ENCODE measurements at regions not wholly inside any gene's neighbourhood (a gene's known extent, or its start where the extent isn't known, plus 50 kb on each side); places are given as distances from the start of the nearest gene placed in this dataset.
"Not testable (repeated sequence)": the region's sequence is repeated elsewhere in the genome, so short reads cannot be mapped to it uniquely, and the experiment has no call there.

- H3K9me2 ChIP-seq; H3K9ac ChIP-seq; H3K4me3 ChIP-seq (ENCODE audit: low read depth in 2 of 2, low read length in 1 of 2); H3K4me1 ChIP-seq (ENCODE audit: control insufficient read depth in 1 of 2, insufficient read depth in 2 of 2, low read depth in 1 of 2, low read length in 1 of 2); H3K36me3 ChIP-seq (replicated peaks in 1 of 2; ENCODE audit: control insufficient read depth in 1 of 2, insufficient read depth in 2 of 2, low read length in 1 of 2); CTCF ChIA-PET; DNase-seq; H3K79me2 ChIP-seq (ENCODE audit: insufficient read depth); POLR2A ChIA-PET; H3K27ac ChIP-seq (ENCODE audit: low read depth in 2 of 2, low read length in 1 of 2); H2AFZ ChIP-seq (ENCODE audit: low read depth); H3K27me3 ChIP-seq (ENCODE audit: insufficient read depth); H3K9me3 ChIP-seq; H3K4me2 ChIP-seq; H3F3A ChIP-seq (replicated peaks; ENCODE audit: insufficient read depth); H4K20me1 ChIP-seq (ENCODE audit: insufficient read depth): not testable (repeated sequence)
- 15% methylated on average over 3 of the region's 4 CpGs for WGBS (ENCODE audit: low lambda C conversion rate)
These were observed 227.9 kb downstream of the POTEM start for GRCh38 chr14:19195146-19195545.

- H3K4me3 ChIP-seq (ENCODE audit: low read depth in 2 of 2, low read length in 1 of 2); H3K9ac ChIP-seq; H3K4me2 ChIP-seq; H3K27me3 ChIP-seq (ENCODE audit: insufficient read depth); H3K27ac ChIP-seq (ENCODE audit: low read depth in 2 of 2, low read length in 1 of 2); H3K9me3 ChIP-seq; H3K36me3 ChIP-seq (replicated peaks in 1 of 2; ENCODE audit: control insufficient read depth in 1 of 2, insufficient read depth in 2 of 2, low read length in 1 of 2); H4K20me1 ChIP-seq (ENCODE audit: insufficient read depth); CTCF ChIA-PET; POLR2A ChIA-PET; H3K9me2 ChIP-seq; H3K79me2 ChIP-seq (ENCODE audit: insufficient read depth); H2AFZ ChIP-seq (ENCODE audit: low read depth); H3F3A ChIP-seq (replicated peaks; ENCODE audit: insufficient read depth); H3K4me1 ChIP-seq (ENCODE audit: control insufficient read depth in 1 of 2, insufficient read depth in 2 of 2, low read depth in 1 of 2, low read length in 1 of 2); DNase-seq: not testable (repeated sequence)
- WGBS (ENCODE audit: low lambda C conversion rate) = 7% methylated on average over 4 of the region's 4 CpGs
These were observed 230.4 kb downstream of the POTEM start for GRCh38 chr14:19197488-19198234.

- H3K9ac ChIP-seq; H3K9me3 ChIP-seq; H3K4me2 ChIP-seq; H3F3A ChIP-seq (replicated peaks; ENCODE audit: insufficient read depth); H3K9me2 ChIP-seq; CTCF ChIA-PET; POLR2A ChIA-PET; H3K27ac ChIP-seq (ENCODE audit: low read depth in 2 of 2, low read length in 1 of 2); H3K27me3 ChIP-seq (ENCODE audit: insufficient read depth); H3K4me1 ChIP-seq (ENCODE audit: control insufficient read depth in 1 of 2, insufficient read depth in 2 of 2, low read depth in 1 of 2, low read length in 1 of 2); H3K79me2 ChIP-seq (ENCODE audit: insufficient read depth); H2AFZ ChIP-seq (ENCODE audit: low read depth); H3K4me3 ChIP-seq (ENCODE audit: low read depth in 2 of 2, low read length in 1 of 2); H4K20me1 ChIP-seq (ENCODE audit: insufficient read depth); H3K36me3 ChIP-seq (replicated peaks in 1 of 2; ENCODE audit: control insufficient read depth in 1 of 2, insufficient read depth in 2 of 2, low read length in 1 of 2); DNase-seq: not testable (repeated sequence)
- 0% methylated on average over 3 of the region's 3 CpGs for WGBS (ENCODE audit: low lambda C conversion rate)
These were observed 231.1 kb downstream of the POTEM start for GRCh38 chr14:19198341-19198740.

- H3K79me2 ChIP-seq (ENCODE audit: insufficient read depth) = not testable (repeated sequence)
These were observed 232.6 kb downstream of the POTEG start for GRCh38 chr14:19201394-19202052.

GRCh38 chr14:19202053-19202442 is 232.1 kb downstream of the POTEG start:
- H3K79me2 ChIP-seq (ENCODE audit: insufficient read depth); H3K9me2 ChIP-seq; H3K27ac ChIP-seq (ENCODE audit: low read depth in 2 of 2, low read length in 1 of 2); H3K9ac ChIP-seq; CTCF ChIA-PET; H3F3A ChIP-seq (replicated peaks; ENCODE audit: insufficient read depth); H3K9me3 ChIP-seq; DNase-seq; H3K36me3 ChIP-seq (replicated peaks in 1 of 2; ENCODE audit: control insufficient read depth in 1 of 2, insufficient read depth in 2 of 2, low read length in 1 of 2); H2AFZ ChIP-seq (ENCODE audit: low read depth); H3K4me1 ChIP-seq (ENCODE audit: control insufficient read depth in 1 of 2, insufficient read depth in 2 of 2, low read depth in 1 of 2, low read length in 1 of 2); H4K20me1 ChIP-seq (ENCODE audit: insufficient read depth); H3K4me2 ChIP-seq; POLR2A ChIA-PET; H3K4me3 ChIP-seq (ENCODE audit: low read depth in 2 of 2, low read length in 1 of 2); H3K27me3 ChIP-seq (ENCODE audit: insufficient read depth): not testable (repeated sequence)
- 14% methylated on average over 4 of the region's 7 CpGs for WGBS (ENCODE audit: low lambda C conversion rate)

More at GRCh38 chr14:19201394-19202052, 232.6 kb downstream of the POTEG start:
- CTCF ChIA-PET; H3K9me3 ChIP-seq; H3K4me2 ChIP-seq; H3K4me3 ChIP-seq (ENCODE audit: low read depth in 2 of 2, low read length in 1 of 2); H4K20me1 ChIP-seq (ENCODE audit: insufficient read depth); H2AFZ ChIP-seq (ENCODE audit: low read depth); H3K27me3 ChIP-seq (ENCODE audit: insufficient read depth); H3K27ac ChIP-seq (ENCODE audit: low read depth in 2 of 2, low read length in 1 of 2); H3K9ac ChIP-seq; H3K9me2 ChIP-seq; POLR2A ChIA-PET; H3F3A ChIP-seq (replicated peaks; ENCODE audit: insufficient read depth); H3K36me3 ChIP-seq (replicated peaks in 1 of 2; ENCODE audit: control insufficient read depth in 1 of 2, insufficient read depth in 2 of 2, low read length in 1 of 2); H3K4me1 ChIP-seq (ENCODE audit: control insufficient read depth in 1 of 2, insufficient read depth in 2 of 2, low read depth in 1 of 2, low read length in 1 of 2); DNase-seq: not testable (repeated sequence)
- WGBS (ENCODE audit: low lambda C conversion rate) = 13% methylated on average over 7 of the region's 8 CpGs

- CTCF ChIA-PET; H3K27me3 ChIP-seq (ENCODE audit: insufficient read depth): not testable (repeated sequence)
- WGBS (ENCODE audit: low lambda C conversion rate) = 8% methylated on average over 4 of the region's 5 CpGs
These were observed 230.7 kb downstream of the POTEG start for GRCh38 chr14:19203250-19203972.

More at GRCh38 chr14:19203250-19203972, 230.7 kb downstream of the POTEG start:
- DNase-seq; H3K9me3 ChIP-seq; H3K36me3 ChIP-seq (replicated peaks in 1 of 2; ENCODE audit: control insufficient read depth in 1 of 2, insufficient read depth in 2 of 2, low read length in 1 of 2); H3K4me1 ChIP-seq (ENCODE audit: control insufficient read depth in 1 of 2, insufficient read depth in 2 of 2, low read depth in 1 of 2, low read length in 1 of 2); H4K20me1 ChIP-seq (ENCODE audit: insufficient read depth); H3K79me2 ChIP-seq (ENCODE audit: insufficient read depth); H3K9me2 ChIP-seq; POLR2A ChIA-PET; H3K4me2 ChIP-seq; H3K4me3 ChIP-seq (ENCODE audit: low read depth in 2 of 2, low read length in 1 of 2); H3K9ac ChIP-seq; H3K27ac ChIP-seq (ENCODE audit: low read depth in 2 of 2, low read length in 1 of 2); H3F3A ChIP-seq (replicated peaks; ENCODE audit: insufficient read depth); H2AFZ ChIP-seq (ENCODE audit: low read depth): not testable (repeated sequence)
